Skeletal muscle tissue (tissue), 3 donors: ENCODE measurements at regions not wholly inside any gene's neighbourhood (a gene's known extent, or its start where the extent isn't known, plus 50 kb on each side); places are given as distances from the start of the nearest gene placed in this dataset.

Experiments
- H3K27ac ChIP-seq: one replicate; pipeline ENCODE4 v1.7.0; 2013; ENCODE audit warnings: mild to moderate bottlenecking, low read depth, low read length, inconsistent platforms
- H3K27me3 ChIP-seq, 3 donors: one replicate each; pipeline ENCODE4 v1.7.0; 2013; ENCODE audit warnings: low read length in 3 of 3; ENCODE audit not compliant: control insufficient read depth in 3 of 3, insufficient read depth in 3 of 3
- H3K36me3 ChIP-seq, 3 donors: one replicate each; pipeline ENCODE4 v1.7.0; 2013; ENCODE audit warnings: low read length in 3 of 3; ENCODE audit not compliant: control insufficient read depth in 3 of 3, insufficient read depth in 3 of 3
- H3K4me1 ChIP-seq, 3 donors: one replicate each; pipeline ENCODE4 v1.7.0; 2013; ENCODE audit warnings: low read length in 3 of 3, mild to moderate bottlenecking in 3 of 3; ENCODE audit not compliant: control insufficient read depth in 3 of 3, insufficient read depth in 3 of 3
- H3K4me3 ChIP-seq, 3 donors: one replicate each; pipeline ENCODE4 v1.7.0; 2013; ENCODE audit warnings: low read length in 3 of 3
- H3K9ac ChIP-seq, 3 donors: one replicate each; pipeline ENCODE4 v1.7.0; 2013; ENCODE audit warnings: low read length in 3 of 3, mild to moderate bottlenecking in 3 of 3, moderate library complexity in 2 of 3, low read depth in 1 of 3
- H3K9me3 ChIP-seq, 3 donors: one replicate each; pipeline ENCODE4 v1.7.0; 2013; ENCODE audit warnings: low read length in 3 of 3; ENCODE audit not compliant: control insufficient read depth in 3 of 3
- donor health status: Osteomylitis.

- no peaks in the 10 kb centered on the region for H3K9me3 ChIP-seq
- no peak overlapping the region for H3K27ac ChIP-seq
- H3K36me3 ChIP-seq = no peaks in the 10 kb centered on the region
- no peak overlapping the region for H3K9ac ChIP-seq
- no peak overlapping the region for H3K4me3 ChIP-seq
- H3K4me1 ChIP-seq = no peaks in the 10 kb centered on the region
- H3K27me3 ChIP-seq = no peaks in the 10 kb centered on the region
These were observed 329.5 kb upstream of the MEOX2 start for GRCh38 chr7:16015981-16016380.

- H3K4me3 ChIP-seq = no peak overlapping the region
- no peak overlapping the region for H3K9ac ChIP-seq
- no peaks in the 10 kb centered on the region for H3K9me3 ChIP-seq
- H3K27me3 ChIP-seq = no peaks in the 10 kb centered on the region
- H3K36me3 ChIP-seq = no peaks in the 10 kb centered on the region
- no peak overlapping the region for H3K27ac ChIP-seq
- no peaks in the 10 kb centered on the region for H3K4me1 ChIP-seq
These were observed 327.5 kb upstream of the MEOX2 start for GRCh38 chr7:16014031-16014430.

- no peaks in the 10 kb centered on the region for H3K36me3 ChIP-seq
- no peak overlapping the region for H3K27ac ChIP-seq
- no peaks in the 10 kb centered on the region for H3K4me1 ChIP-seq
- no peaks in the 10 kb centered on the region for H3K9me3 ChIP-seq
- no peaks in the 10 kb centered on the region for H3K27me3 ChIP-seq
- H3K4me3 ChIP-seq = no peak overlapping the region
- no peak overlapping the region for H3K9ac ChIP-seq
These were observed 321.4 kb upstream of the MEOX2 start for GRCh38 chr7:16007911-16008310.

DNA sequence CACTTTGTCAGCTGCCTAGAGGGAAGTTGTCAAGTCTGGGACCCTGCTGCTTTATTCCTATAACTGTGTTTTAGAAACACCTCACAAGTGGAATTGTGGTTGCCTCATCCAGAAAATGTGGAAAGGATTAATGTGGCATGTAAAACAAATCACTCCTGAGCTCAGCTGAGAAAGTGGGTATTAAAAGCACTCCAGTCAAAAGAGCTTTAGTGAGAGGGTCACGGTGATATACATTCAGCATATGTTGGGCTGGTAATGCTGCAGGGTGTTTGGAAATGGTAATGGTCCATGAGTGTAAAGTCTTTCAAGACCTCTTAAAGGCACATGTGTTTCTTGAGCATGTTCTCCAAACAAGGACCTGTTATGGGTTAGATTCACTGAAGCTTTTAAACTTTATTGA is 318.2 kb upstream of the MEOX2 start:
- no peak overlapping the region for H3K4me3 ChIP-seq
- no peaks in the 10 kb centered on the region for H3K4me1 ChIP-seq
- no peak overlapping the region for H3K9ac ChIP-seq
- H3K27me3 ChIP-seq = no peaks in the 10 kb centered on the region
- H3K36me3 ChIP-seq = no peaks in the 10 kb centered on the region
- no peak overlapping the region for H3K27ac ChIP-seq
- H3K9me3 ChIP-seq = no peaks in the 10 kb centered on the region

DNA sequence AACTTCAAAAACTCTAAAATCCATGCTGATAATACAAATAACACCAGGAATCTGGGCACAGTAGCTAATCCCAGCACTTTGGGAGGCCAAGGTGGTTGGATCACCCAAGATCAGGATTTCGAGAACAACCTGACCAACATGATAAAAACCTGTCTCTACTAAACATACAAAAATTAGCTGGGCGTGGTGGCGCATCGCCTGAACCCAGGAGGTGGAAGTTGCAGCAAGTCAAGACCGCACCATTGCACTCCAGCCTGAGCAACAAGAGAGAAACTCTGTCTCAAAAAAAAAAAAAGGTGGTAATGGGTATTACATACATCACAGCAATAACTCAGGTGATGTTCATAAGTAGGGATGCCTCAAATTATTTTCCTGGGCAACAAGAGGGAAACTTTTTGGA is 315.0 kb upstream of the MEOX2 start:
- H3K9me3 ChIP-seq = no peaks in the 10 kb centered on the region
- H3K9ac ChIP-seq = no peak overlapping the region
- no peaks in the 10 kb centered on the region for H3K36me3 ChIP-seq
- H3K27ac ChIP-seq = no peak overlapping the region
- H3K4me3 ChIP-seq = no peak overlapping the region
- H3K27me3 ChIP-seq = no peaks in the 10 kb centered on the region
- no peaks in the 10 kb centered on the region for H3K4me1 ChIP-seq

GRCh38 chr7:15998617-15999016 is 312.1 kb upstream of the MEOX2 start:
- Histone ChIP-seq H3K9me3 (no peaks in the 10 kb centered on the region), H3K9ac (no peak overlapping the region), H3K27ac (no peak overlapping the region), H3K4me3 (no peak overlapping the region), H3K27me3 (no peaks in the 10 kb centered on the region), H3K4me1 (no peaks in the 10 kb centered on the region), H3K36me3 (no peaks in the 10 kb centered on the region)

GRCh38 chr7:15995027-15995426 is 308.5 kb upstream of the MEOX2 start:
- Histone ChIP-seq H3K27me3 (no peaks in the 10 kb centered on the region), H3K4me1 (no peaks in the 10 kb centered on the region), H3K4me3 (no peak overlapping the region), H3K9ac (no peak overlapping the region), H3K36me3 (no peaks in the 10 kb centered on the region), H3K9me3 (no peaks in the 10 kb centered on the region), H3K27ac (no peak overlapping the region)

GRCh38 chr7:15989194-15989593 is 302.7 kb upstream of the MEOX2 start:
- no peaks in the 10 kb centered on the region for H3K4me1 ChIP-seq
- H3K27ac ChIP-seq = no peak overlapping the region
- H3K4me3 ChIP-seq = no peak overlapping the region
- H3K9ac ChIP-seq = no peak overlapping the region
- H3K27me3 ChIP-seq = no peaks in the 10 kb centered on the region
- H3K9me3 ChIP-seq = no peaks in the 10 kb centered on the region
- no peaks in the 10 kb centered on the region for H3K36me3 ChIP-seq

DNA sequence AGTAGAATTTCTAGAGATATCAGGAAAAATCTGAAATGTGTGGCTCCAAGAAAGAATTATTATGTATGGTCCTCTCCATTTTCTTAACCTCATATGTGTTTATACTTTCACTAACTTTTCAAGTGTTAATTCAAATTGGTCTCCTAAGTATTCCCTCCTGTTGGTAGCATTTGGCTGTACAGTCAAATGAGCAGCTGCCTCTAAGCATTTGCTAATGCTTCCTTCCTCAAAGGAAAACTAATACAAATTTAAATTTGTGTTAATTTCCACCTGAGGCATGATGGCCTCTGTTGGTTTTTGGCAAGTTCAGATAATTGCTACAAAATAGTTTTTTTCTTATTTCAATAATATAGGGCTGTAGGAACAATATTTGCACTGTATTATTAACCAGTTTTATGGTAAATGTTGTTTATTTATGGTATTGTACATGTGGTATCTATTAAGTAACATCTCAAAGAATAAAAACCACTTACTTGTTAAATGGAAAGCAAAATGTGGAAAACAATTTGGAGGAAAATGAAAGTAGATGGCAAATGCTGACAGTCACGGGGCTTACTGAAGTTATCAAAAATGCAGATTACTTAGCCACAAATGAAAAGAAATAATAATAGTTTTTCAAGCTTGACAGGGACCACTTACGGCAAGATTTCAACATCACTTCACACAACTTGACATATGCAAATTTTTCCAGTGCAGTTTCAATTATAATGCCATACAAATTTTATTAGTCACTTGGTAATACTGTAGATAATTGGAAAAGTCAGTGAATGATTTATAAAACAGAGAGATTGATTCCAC is 299.3 kb upstream of the MEOX2 start:
- Histone ChIP-seq H3K27ac (no peak overlapping the region), H3K4me3 (no peak overlapping the region), H3K9ac (no peak overlapping the region), H3K36me3 (no peaks in the 10 kb centered on the region), H3K4me1 (no peaks in the 10 kb centered on the region), H3K9me3 (no peaks in the 10 kb centered on the region), H3K27me3 (no peaks in the 10 kb centered on the region)

DNA sequence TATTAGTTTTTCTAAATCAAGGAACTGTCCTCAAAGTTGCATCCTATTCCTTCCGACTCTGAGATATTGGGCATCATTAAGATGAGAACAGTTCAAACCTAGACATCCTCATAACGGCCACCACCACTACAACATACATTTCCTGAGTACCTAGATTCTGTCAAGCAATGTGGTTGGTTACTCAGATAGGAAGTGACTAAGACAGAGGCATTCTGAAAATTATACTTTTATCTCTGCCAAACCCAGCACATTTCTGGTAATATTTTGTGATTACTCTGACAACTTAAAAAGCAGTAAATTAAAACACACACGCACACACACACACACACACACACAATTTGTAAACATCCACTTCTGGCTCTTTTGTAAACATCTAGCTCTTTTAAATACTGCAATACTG is 291.2 kb upstream of the MEOX2 start:
- H3K36me3 ChIP-seq = no peaks in the 10 kb centered on the region
- H3K9ac ChIP-seq = no peak overlapping the region
- no peaks in the 10 kb centered on the region for H3K9me3 ChIP-seq
- no peak overlapping the region for H3K4me3 ChIP-seq
- H3K27me3 ChIP-seq = no peaks in the 10 kb centered on the region
- no peaks in the 10 kb centered on the region for H3K4me1 ChIP-seq
- H3K27ac ChIP-seq = no peak overlapping the region
